GM18508 (cell line): ENCODE measurements at regions not wholly inside any gene's neighbourhood (a gene's known extent, or its start where the extent isn't known, plus 50 kb on each side); places are given as distances from the start of the nearest gene placed in this dataset.

ENCODE experiments used
- ATAC-seq: cut with Tn5 transposase; IDR thresholded peaks from one replicate; pipeline ENCODE4 v1.9.1; 2021; ENCODE audit warnings: moderate number of reproducible peaks; ENCODE audit not compliant: insufficient read depth, unreplicated experiment

DNA sequence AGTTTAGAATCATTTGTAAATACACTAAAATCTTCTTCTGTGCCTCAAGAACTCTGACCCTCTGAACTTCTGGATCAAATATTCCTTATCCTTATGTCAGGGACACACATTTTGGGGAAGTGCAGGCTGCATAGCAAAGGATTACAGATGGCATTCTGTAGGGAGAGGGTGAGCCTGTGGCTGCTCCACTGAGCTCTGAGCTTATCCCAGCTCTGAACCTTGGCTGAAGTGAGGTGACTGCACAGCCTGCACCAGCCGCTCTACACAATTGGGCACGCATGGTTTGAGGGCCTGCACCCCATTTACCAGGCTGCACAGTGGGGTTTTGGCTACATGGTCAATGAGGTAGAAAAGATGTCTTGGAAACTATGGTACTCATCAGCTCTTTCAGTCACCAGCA lies 251.6 kb downstream of the GALR1 start:
- ATAC-seq, result no peak

DNA sequence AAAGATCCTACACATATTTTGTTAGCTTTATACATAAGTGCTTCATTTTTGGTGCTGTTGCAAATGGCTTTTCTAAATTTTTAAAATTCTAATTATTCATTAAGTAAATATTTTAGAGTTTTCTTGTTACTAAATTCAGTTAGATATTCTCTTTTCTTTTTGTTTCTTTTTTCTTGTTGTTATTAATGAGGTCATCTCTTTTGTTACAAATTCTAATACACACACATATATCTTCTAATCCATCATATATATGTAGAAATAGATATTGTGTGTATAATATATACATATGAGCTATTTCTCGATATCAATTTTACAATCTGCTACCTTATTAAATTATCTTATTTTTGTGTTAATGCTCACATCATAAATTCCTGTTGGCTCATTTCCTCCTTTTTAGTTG lies 255.9 kb downstream of the GALR1 start:
- ATAC-seq, result no peak

DNA sequence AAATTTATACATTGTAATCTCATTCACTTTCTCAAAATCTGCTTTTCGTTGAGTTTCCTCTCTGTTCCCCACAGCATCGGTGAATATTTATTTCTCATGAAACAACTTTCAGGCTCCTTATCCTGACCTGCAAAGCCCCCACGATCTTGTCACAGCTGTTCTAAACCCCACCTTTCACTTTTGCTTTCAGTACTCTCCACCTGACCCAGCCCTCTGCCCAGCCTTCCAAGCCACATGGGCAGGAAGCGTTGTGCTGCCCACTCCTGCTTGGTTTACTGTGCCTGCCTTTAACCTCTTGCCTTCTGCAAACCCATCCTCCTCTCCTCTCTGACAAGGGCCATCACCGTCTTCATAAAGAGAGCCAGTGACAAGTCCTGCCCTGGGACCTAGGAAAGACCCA lies 262.5 kb downstream of the GALR1 start:
- no peak for ATAC-seq

DNA sequence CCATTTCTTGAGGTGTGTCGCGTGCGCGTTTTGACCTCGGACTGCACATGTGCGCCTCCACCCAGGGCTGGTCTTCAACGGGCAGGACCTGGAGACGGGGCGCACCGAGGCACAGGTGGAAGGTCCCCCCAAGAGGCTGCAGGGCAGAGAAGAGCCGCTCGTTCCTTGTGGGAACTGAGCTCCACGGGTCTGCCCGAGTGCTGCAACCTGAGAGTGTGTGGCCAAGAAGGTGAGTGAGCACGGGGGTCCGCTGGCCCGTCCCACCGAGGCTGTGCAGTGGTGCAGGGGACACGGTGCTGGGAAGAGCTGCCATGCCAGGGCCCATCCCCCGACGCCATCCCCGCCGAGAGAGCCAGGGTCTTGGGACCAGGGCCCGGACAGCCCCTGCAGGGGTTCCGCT lies 268.3 kb downstream of the GALR1 start:
- no peak for ATAC-seq

DNA sequence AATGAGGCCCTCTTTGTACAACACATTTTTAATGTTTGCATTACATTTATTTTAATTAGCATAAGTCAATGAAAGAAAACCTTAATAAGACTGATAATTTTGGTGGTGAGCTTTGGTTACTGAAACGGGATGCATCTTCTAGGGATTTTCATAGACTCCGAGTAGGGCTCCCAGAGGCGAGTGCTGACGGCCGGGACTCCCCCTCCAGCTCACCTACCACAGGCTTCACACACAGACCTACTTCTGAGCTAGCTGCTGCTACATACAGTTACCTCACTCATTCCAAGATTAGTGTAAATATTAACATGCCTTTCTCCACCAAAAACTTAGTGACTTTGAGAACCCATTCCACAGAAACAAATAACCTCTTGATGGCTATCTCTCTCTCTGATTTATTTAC lies 271.1 kb downstream of the GALR1 start:
- no peak for ATAC-seq

DNA sequence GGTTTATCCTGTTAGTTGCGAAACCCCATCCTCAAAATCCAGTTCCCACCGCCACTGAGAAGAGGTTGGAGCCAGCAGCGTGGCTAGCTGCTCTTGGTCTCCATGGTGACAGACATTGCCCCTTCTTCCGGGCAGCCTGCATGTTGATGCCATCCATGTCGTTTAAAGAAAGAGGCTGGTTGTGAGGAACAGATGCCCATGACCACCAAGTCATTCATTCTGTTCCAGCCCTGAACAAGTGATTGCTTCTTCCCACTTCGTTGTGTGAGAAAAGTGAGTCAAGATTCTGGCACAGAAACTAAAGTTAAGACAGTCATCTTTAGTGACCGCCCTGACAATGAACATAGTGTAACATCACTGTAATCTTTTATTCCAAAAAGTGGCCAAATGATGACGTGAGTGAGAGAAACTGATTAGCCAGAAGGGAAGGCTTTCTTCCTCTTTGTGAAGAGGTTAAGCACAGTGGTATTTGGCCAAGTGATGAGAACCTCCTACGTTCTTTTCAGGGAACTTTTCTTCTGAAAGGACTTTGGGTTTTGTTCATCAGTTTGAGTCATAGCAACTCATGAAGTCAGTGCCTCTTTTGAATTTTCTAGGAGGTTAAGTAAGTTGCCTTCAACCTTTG lies 272.5 kb downstream of the GALR1 start:
- ATAC-seq, result no peak

DNA sequence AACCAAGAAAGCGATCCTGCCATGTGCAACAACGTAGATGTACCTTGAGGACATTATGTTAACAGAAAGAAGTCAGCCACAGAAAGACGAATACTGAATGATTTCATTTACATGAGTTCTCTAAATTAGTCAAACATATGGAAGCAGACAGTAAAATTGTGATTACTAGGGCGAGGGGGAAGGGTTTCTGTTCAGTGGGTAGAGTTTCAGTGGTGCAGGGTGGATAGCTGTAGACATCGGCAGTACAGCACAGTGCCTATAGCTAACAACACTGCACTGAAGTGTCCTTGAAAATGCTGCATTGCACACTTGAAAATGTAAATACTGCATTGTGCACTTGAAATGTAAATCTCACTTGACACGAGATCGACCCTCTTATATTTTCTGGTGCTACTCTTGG lies 275.3 kb downstream of the GALR1 start:
- ATAC-seq, result no peak

DNA sequence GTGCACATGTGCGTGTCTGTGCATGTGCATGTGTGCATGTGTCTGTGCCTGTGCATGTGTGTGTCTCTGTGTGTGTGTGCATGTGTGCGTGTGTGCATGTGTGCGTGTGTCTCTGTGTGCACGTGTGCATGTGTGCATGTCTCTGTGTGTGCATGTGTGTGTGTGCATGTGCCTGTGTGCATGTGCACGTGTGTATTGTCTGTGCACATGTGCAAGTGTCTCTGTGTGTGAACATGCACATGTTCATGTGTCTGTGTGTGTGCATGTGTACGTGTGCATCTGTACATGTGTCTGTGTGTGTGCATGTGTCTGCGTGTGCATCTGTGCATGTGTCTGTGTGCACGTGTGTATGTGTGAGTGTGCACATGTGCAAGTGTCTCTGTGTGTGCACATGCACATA lies 277.3 kb downstream of the GALR1 start:
- ATAC-seq, result no peak

DNA sequence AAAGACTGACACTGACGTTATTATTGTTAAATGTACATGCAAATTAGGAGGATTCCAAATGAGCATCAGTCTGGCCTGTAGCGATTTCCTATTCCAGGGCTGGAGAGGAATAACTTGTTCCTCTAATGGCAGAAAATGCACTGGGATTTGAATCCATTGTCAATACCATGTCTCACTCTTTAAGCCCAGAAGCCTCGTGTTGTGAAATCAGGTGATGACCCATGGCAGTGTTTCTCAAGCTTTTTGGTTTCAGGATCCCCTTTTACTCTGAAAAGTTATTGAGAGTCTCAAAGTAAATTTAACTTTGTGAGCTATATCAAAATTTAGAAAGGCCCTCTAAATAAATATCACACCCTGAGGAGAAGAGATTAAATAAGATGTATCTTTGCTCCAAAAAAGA lies 279.2 kb downstream of the GALR1 start:
- ATAC-seq, result no peak

DNA sequence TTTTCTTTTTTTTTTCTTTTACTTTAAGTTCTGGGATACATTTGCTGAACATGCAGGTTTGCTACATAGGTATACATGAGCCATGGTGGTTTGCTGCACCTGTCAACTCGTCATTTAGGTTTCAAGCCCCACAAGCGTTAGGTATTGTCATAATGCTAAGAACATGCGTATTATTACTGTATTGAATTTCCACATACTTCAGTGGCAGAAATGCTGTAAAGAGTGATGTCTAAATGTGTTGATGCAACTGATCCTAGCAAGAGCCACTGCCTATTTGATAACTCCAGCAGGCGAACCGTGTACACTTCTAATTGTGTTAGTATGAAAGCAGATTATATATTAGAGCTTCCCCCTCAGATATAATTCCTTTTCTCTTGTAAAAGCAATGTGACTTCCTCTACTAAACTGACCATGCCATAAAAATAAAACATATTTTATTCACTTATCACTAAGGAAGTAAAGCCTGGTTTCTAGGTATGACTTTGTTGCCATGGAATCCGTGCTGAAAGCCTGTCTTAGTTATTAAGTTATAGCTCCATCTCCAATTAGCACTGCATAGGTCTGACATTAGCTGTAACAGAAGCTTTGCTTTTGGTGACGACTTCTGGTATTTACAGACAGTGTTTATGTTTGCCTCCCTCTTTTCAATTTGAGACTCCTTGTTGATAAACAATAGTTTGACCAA lies 280.0 kb downstream of the GALR1 start:
- ATAC-seq, result no peak

DNA sequence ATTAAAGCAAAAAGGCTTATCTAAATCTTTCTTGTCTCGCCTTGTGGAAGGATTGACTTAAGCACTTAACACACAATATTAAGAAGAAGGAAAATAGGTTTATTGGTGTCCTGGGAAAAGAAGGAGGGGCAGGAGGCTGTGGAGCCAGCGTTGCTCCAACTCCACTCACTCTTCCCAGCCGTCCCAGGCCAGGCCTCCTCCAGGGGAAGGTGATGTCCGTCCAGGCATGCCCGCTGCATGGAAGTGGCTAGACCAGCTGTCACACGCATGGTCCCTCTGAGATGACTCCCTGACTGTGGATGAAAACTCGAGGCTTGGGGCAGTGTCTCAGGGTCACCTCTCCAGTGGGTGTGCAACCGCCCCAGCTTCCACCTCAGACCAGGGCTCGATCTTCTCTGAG lies 281.1 kb downstream of the GALR1 start:
- no peak for ATAC-seq

DNA sequence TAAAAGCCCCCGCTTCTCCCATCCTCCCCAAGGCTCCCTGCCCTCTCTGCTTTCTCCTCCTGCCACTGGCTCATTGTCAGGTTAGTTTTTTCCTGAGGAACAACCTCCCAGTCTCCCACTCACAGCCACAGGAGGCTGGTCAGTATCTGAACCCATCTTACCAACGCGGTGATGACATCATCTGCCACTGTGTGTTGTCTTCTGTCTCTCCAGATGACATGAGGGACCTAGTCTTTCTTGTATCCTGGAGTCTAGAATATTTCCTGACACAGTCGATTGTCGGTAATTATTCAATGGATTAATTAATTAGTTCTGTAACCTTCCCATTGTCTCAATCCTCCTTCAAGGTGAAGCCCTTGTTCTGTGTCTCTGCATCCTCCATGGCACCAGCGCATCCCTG lies 290.2 kb downstream of the GALR1 start:
- ATAC-seq, result no peak

DNA sequence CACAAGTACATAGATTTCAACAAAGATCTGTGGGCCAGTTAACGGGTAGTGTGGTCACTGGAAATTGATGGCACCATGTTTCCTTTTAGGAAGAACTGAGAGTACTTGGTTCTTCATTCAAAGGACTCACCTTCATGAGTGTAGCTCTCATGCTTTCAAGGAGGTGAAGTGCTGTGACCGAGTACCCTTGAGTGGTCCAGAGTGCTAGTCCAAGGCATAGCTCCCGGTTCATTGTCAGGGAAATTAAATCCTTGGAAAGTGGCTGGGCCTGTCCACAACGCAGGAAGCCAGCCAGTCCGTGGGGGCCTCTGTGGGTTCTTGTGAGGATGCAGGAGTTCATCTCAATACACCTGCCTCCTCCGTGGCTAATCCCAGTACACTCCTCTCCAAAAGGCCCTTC lies 295.1 kb downstream of the GALR1 start:
- no peak for ATAC-seq

DNA sequence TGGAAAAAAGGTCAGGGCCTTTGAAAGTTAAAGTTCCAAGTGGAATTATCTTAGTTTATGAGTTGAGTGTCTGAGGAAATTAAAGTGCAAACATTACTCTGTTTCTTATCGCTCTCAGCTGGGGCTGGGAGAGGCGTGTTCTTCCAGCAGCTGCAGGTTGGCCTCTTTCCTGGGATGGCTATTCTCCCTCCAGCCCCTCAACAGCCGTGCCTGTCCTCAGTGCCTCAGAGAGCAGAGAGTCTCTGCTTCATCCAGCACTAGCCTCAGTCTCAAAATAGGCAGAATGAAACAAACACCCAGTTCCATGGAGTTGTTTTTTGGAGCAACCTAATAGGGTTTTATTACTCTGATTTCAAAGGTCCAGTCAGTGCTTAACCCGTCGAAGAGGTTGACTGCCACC lies 298.1 kb downstream of the GALR1 start:
- no peak for ATAC-seq

DNA sequence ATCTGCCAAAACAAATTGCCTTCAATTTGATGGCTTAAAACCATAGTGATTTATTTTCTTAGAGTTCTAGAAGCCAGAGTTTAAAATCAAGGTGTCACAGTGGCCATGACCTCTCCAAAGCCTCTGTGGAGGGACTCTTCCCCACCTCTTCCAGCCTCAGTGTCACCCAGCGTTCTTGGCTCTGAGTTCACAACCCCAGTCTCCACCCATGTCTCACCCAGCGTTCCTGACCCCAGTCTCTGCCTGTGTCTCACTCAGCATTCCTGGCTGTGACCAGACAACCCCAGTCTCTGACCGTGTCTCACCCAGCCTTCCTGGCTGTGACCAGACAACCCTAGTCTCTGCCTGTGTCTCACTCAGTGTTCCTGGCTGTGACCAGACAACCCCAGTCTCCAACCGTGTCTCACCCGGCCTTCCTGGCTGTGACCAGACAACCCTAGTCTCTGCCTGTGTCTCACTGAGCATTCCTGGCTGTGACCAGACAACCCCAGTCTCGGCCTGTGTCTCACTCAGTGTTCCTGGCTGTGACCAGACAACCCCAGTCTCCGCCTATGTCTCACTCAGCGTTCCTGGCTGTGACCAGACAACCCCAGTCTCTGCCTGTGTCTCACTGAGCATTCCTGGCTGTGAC lies 299.3 kb downstream of the GALR1 start:
- ATAC-seq, result no peak

DNA sequence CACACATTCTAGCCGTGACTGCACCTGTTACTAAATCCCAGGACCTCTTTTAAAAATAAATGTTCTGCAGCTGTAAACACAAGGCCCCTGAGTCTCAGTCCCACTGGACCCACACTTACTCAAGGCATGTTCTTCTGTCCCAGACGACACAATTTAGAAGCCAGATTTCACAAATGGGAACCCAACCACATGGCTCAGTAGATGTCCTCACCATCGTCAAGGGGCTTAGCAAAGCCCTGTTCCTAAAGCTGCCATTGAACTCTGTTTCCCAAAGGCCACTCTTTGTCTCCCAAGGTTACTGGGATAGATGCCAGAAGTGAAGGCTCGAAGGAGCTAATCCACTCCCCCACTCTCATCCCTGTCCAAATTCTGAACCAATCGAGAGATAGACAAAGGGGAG lies 301.0 kb downstream of the GALR1 start:
- ATAC-seq, result no peak

DNA sequence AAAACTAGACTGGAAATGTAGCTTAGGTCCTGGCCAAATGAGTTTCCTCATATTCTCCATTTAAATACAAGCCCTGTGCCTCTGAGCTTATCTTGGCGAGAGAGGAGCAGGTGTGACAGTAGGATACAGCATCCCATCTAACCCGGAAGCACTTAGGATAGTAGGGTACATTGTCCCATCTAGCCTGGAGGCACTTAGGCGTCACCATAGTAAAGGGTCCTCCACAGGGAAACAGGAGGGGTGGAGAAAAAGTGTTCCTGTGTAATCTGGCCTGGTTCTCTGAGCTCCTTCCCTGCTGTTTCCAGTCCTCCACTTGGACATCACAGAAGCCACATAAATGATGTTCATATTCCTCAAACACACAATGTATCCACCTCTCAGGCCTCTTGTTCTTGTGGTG lies 301.4 kb downstream of the GALR1 start:
- ATAC-seq, result no peak

DNA sequence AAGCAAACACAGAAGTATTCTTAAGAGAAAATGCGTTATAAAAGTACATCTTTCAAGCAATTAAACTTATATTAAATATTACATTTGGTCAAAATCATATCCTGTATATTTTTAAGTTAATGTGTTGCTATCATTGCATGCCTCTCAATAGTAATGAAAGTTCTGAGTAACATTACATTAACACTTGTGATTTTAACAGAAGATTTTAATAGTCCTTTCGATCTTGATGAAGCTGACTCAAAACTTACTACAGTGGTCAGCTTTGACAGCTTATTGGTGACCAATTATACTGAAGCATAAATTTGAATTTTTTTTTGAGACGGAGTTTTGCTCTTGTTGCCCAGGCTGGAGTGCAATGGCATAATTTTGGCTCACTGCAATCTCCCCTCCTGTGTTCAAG lies 303.3 kb downstream of the GALR1 start:
- ATAC-seq, result no peak

DNA sequence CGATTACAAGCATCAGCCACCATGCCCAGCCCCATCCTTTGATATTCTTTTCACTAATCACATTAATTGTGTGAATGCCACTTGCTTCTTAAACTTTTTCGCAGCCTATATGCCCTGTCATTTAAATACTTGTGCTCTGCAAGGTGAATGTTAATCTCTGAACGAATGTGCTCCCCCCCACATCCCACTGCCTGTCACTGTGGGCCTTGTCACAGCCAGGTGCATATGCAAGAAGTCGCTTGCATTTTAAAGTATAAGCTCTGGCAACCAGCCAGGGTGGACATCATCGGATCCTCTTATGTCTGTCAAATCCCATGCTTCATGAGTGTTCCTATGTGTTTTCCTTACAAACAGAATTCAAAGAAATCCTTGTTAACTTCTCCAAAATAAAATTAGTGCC lies 304.4 kb downstream of the GALR1 start:
- no peak for ATAC-seq

DNA sequence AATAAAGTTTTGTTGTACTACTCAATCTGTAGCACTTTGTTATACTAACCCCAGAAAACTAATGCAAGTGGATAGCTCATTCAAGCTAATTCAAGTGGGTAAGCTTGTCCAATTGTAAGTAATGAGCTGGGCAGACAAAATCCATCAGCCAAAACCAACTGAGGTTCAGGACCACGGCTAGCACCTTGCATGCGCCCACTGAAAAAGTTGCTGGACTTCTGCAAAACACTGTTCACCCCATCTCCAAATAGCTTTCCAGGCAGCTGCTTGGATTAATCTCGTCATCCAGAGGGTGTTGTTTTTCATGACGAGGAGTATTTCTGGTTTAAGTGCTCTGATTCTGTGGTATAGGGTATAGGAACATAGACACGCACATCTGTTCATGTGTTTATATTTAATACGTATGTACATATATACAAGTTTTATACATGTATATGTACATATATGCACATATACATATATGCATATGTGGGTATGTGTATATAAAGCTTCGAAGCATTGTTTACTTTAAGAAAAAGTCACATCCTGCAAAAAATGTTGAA lies 307.5 kb downstream of the GALR1 start:
- ATAC-seq, result no peak

DNA sequence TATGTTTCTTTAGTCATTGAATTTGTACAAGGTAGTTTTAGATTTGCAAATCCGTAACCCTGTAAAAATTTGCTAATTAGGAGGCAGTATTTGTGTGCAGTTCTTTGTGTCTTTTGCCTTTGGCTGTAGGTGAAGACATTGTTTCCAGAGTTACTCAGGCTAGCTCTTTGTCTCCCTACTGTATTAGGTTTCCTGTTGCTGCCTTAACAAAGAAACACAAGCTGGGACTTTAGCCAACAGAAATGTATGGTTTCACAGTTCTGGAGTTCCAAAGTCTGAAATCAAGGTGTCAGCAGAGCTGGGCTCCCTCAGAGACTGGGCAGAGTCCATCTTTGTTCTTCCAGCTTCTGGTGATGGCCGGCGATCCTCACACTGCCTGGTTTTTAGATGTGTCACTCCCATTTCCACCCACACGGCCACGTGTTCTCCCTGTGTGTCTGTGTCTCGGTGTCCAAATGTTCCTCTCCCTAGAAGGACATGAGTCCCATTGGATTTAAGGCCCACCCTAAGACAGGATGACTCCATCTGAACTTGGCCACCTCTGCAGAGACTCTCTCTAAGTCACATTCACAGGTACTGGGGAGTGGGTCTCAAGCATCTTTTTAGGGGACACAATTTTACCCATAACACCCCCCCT lies 309.7 kb downstream of the GALR1 start:
- ATAC-seq, result no peak
